HL-60 (cell line): ENCODE measurements at regions not wholly inside any gene's neighbourhood (a gene's known extent, or its start where the extent isn't known, plus 50 kb on each side); places are given as distances from the start of the nearest gene placed in this dataset.

ENCODE experiments used
- GABPA ChIP-seq: IDR thresholded peaks from 2 replicates; pipeline ENCODE4 v1.6.1; 2012; ENCODE audit warnings: low read depth
- POLR2AphosphoS5 ChIP-seq: IDR thresholded peaks from 2 replicates; pipeline ENCODE4 v1.6.1; 2012; ENCODE audit warnings: low read depth
- TF ChIP-seq, protein P1 (sequence below): IDR thresholded peaks from one replicate; pipeline ENCODE4 v1.5.1; 2011; ENCODE audit warnings: low read length, control low read depth, inconsistent platforms; ENCODE audit not compliant: insufficient read depth

DNA sequence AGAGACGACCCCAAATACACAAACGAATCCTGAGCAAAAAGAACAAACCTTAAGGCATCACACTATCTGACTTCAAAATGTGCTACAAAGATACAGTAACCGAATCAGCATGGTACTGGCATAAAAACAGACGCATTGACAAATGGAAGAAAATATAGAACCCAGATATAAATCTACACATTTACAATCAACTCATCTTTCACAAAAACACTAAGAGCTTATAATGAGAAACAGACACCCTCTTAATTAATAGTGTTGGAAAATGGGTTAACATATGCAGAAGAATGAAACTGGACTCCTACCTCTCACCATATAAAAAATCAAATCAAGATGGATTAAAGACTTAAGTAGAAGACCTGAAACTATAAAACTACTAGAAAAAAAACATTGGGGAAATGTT is 130.3 kb upstream of the DCBLD2 start:
- TF ChIP-seq, protein P1, sequence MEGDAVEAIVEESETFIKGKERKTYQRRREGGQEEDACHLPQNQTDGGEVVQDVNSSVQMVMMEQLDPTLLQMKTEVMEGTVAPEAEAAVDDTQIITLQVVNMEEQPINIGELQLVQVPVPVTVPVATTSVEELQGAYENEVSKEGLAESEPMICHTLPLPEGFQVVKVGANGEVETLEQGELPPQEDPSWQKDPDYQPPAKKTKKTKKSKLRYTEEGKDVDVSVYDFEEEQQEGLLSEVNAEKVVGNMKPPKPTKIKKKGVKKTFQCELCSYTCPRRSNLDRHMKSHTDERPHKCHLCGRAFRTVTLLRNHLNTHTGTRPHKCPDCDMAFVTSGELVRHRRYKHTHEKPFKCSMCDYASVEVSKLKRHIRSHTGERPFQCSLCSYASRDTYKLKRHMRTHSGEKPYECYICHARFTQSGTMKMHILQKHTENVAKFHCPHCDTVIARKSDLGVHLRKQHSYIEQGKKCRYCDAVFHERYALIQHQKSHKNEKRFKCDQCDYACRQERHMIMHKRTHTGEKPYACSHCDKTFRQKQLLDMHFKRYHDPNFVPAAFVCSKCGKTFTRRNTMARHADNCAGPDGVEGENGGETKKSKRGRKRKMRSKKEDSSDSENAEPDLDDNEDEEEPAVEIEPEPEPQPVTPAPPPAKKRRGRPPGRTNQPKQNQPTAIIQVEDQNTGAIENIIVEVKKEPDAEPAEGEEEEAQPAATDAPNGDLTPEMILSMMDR, result no peak
- TF ChIP-seq POLR2AphosphoS5 (no peak), GABPA (no peak)
